ENCODE measurements at regions not wholly inside any gene's neighbourhood (a gene's known extent, or its start where the extent isn't known, plus 50 kb on each side); places are given as distances from the start of the nearest gene placed in this dataset.

DNA sequence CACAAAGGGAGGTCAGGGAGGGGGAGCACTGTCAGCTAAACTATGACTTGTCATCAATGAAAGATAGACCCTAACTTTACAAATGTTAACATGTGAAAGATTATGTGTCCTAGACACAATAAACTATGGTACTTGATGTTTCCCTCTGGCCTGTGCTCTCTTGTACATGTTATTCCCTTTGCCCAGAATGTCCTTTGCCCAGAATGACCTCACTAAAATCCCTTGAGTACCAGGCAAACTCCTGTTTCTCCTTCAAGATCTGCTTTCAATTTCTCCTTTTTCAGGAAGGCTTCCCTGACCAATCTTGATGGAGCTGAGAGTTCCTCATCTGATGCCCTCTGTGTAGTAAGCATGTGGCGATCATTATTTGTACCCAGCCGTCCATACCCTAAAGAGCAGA, 143.1 kb downstream of the ZNF365 start:
- TF ChIP-seq, protein P1, sequence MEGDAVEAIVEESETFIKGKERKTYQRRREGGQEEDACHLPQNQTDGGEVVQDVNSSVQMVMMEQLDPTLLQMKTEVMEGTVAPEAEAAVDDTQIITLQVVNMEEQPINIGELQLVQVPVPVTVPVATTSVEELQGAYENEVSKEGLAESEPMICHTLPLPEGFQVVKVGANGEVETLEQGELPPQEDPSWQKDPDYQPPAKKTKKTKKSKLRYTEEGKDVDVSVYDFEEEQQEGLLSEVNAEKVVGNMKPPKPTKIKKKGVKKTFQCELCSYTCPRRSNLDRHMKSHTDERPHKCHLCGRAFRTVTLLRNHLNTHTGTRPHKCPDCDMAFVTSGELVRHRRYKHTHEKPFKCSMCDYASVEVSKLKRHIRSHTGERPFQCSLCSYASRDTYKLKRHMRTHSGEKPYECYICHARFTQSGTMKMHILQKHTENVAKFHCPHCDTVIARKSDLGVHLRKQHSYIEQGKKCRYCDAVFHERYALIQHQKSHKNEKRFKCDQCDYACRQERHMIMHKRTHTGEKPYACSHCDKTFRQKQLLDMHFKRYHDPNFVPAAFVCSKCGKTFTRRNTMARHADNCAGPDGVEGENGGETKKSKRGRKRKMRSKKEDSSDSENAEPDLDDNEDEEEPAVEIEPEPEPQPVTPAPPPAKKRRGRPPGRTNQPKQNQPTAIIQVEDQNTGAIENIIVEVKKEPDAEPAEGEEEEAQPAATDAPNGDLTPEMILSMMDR (IDR thresholded peaks at IDR 0.05): no peak
- TF ChIP-seq POLR2A (IDR thresholded peaks at IDR 0.05): no peak

Measured in Peyer's patch (tissue), 4 donors.